HuH-7 (cell line): ENCODE measurements at regions not wholly inside any gene's neighbourhood (a gene's known extent, or its start where the extent isn't known, plus 50 kb on each side); places are given as distances from the start of the nearest gene placed in this dataset.
"Not testable (repeated sequence)": the region's sequence is repeated elsewhere in the genome, so short reads cannot be mapped to it uniquely, and the experiment has no call there.

Experiments
- DNase-seq: peaks from one replicate; pipeline ENCODE4 v3.0.0; 2011; ENCODE audit warnings: low spot score

- DNase-seq = no peak
Measured at GRCh38 chr1:104163912-104164476, 414.3 kb downstream of the AMY1C start.

GRCh38 chr1:104172243-104172681 is 422.6 kb downstream of the AMY1C start:
- no peak for DNase-seq

GRCh38 chr1:104182251-104182650 is 432.6 kb downstream of the AMY1C start:
- no peak for DNase-seq

- no peak for DNase-seq
Measured at GRCh38 chr1:104189207-104189606, 439.5 kb downstream of the AMY1C start.

- DNase-seq = no peak
Measured at GRCh38 chr1:104190821-104191220, 441.1 kb downstream of the AMY1C start.

- DNase-seq = no peak
Measured at GRCh38 chr1:104195395-104195794, 445.7 kb downstream of the AMY1C start.

GRCh38 chr1:104196136-104196535 is 446.4 kb downstream of the AMY1C start:
- no peak for DNase-seq

GRCh38 chr1:104197516-104197915 is 447.8 kb downstream of the AMY1C start:
- no peak for DNase-seq

- no peak for DNase-seq
Measured at GRCh38 chr1:104212239-104212638, 462.5 kb downstream of the AMY1C start.

GRCh38 chr1:104217395-104217986 is 467.8 kb downstream of the AMY1C start:
- not testable (repeated sequence) for DNase-seq

- DNase-seq = no peak
Measured at GRCh38 chr1:104229860-104230259, 480.2 kb downstream of the AMY1C start.

GRCh38 chr1:104231676-104232075 is 482.0 kb downstream of the AMY1C start:
- DNase-seq = no peak

- DNase-seq = no peak
Measured at GRCh38 chr1:104235141-104235540, 485.4 kb downstream of the AMY1C start.

GRCh38 chr1:104238991-104239390 is 489.3 kb downstream of the AMY1C start:
- no peak for DNase-seq

GRCh38 chr1:104248385-104248784 is 498.7 kb downstream of the AMY1C start:
- no peak for DNase-seq

GRCh38 chr1:104259481-104259880 is 509.8 kb downstream of the AMY1C start:
- DNase-seq = no peak

GRCh38 chr1:104263110-104263509 is 513.4 kb downstream of the AMY1C start:
- DNase-seq = not testable (repeated sequence)

- no peak for DNase-seq
Measured at GRCh38 chr1:104264521-104264920, 514.8 kb downstream of the AMY1C start.

GRCh38 chr1:104265163-104265562 is 515.5 kb downstream of the AMY1C start:
- no peak for DNase-seq

GRCh38 chr1:104266612-104267011 is 516.9 kb downstream of the AMY1C start:
- no peak for DNase-seq

GRCh38 chr1:104288322-104288721 is 538.6 kb downstream of the AMY1C start:
- DNase-seq = not testable (repeated sequence)

- no peak for DNase-seq
Measured at GRCh38 chr1:104291156-104291555, 541.5 kb downstream of the AMY1C start.

GRCh38 chr1:104294259-104294658 is 544.6 kb downstream of the AMY1C start:
- DNase-seq = no peak

- no peak for DNase-seq
Measured at GRCh38 chr1:104295511-104295910, 545.8 kb downstream of the AMY1C start.
